ENCODE measurements at regions not wholly inside any gene's neighbourhood (a gene's known extent, or its start where the extent isn't known, plus 50 kb on each side); places are given as distances from the start of the nearest gene placed in this dataset.

DNA sequence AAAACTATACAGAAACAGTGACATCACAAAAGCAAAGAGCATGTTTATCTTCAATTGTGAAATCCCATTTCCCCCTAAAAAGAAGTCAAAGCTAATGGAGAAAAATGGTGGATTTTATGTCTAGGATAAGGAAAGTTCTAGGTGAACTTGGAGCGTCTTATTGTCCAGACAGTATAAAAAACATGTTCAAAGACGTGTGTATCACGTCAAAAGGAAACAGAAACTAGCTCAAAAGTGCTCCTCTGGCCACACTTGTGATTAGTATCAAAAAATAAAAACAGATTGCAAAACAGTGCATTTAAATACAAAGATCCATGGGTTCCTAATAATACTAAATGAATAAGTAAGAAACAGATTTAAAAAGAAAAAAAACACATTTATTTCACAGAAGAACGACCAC, 568.9 kb downstream of the ANXA1 start:
- CTCF ChIA-PET: no interaction called here
- Histone ChIP-seq H3K36me3 (ENCODE audit: control insufficient read depth, insufficient read depth, low read length) (no peaks in the 10 kb centered on the region), H3K23ac (ENCODE audit: low read depth, low read length) (no peak overlapping the region), H3K14ac (replicated peaks; ENCODE audit: low read depth, low read length) (no peak overlapping the region), H4K91ac (ENCODE audit: insufficient read depth, low read depth, low read length) (no peak overlapping the region), H3K9ac (ENCODE audit: low read depth, low read length) (no peak overlapping the region), H2BK5ac (ENCODE audit: low read depth, low read length, poor library complexity, severe bottlenecking) (no peak overlapping the region), H2AK9ac (replicated peaks; ENCODE audit: low read depth, low read length, poor library complexity) (no peak overlapping the region), H2BK20ac (ENCODE audit: low read depth, low read length) (no peak overlapping the region), H2AFZ (replicated peaks; ENCODE audit: low read length, poor library complexity) (no peak overlapping the region), H3K4me2 (ENCODE audit: low read depth, low read length) (no peak overlapping the region), H2BK120ac (ENCODE audit: low read depth, low read length) (no peak overlapping the region), H4K5ac (ENCODE audit: low read depth, low read length) (no peak overlapping the region), H4K20me1 (ENCODE audit: insufficient read depth, low read length) (no peaks in the 10 kb centered on the region), H3K4me3 (ENCODE audit: insufficient read depth, low read depth, low read length) (no peak overlapping the region), H3K9me3 (ENCODE audit: control insufficient read depth, insufficient read depth, low read length) (peaks cover 5% of the 10 kb centered on the region; the same call in 1 of the 2 replicates), H3K27ac (ENCODE audit: insufficient read depth, low read length) (no peak overlapping the region), H3K18ac (ENCODE audit: low read depth, low read length) (no peak overlapping the region), H3K56ac (ENCODE audit: extremely low read depth, insufficient read depth, low read length) (no peak overlapping the region), H4K8ac (ENCODE audit: low read depth in 2 of 2, low read length in 2 of 2) (no peak overlapping the region), H2AK5ac (ENCODE audit: low read depth, low read length) (no peak overlapping the region), H3K4ac (ENCODE audit: low read depth, low read length) (no peak overlapping the region), H3K9me1 (ENCODE audit: insufficient read depth, low read length) (no peaks in the 10 kb centered on the region), H3K27me3 (ENCODE audit: control insufficient read depth, insufficient read depth, low read length) (no peaks in the 10 kb centered on the region), H3K4me1 (ENCODE audit: control insufficient read depth, insufficient read depth, low read length) (no peaks in the 10 kb centered on the region), H3K79me1 (ENCODE audit: low read depth in 1 of 2, low read length in 2 of 2) (no peaks in the 10 kb centered on the region), H2BK15ac (ENCODE audit: low read depth, low read length) (no peak overlapping the region)
- POLR2A ChIA-PET (ENCODE audit: unreplicated experiment): no interaction called here
- dilution Hi-C loops (cut with HindIII; ENCODE audit: low sequenced_read_pairs, unreplicated experiment) (no loop called here), intact Hi-C loops (cut with micrococcal nuclease) (no loop called here), in situ Hi-C loops (cut with MboI; ENCODE audit: low sequenced_read_pairs) (no loop called here)
- ATAC-seq (ENCODE audit: low read depth): no peak
- no TSS peak for BruUV-seq (replicated peaks)
- TF ChIP-seq RCOR1 (IDR thresholded peaks at IDR 0.05; ENCODE audit: insufficient replicate concordance, low read length) (no peak), CEBPB (IDR thresholded peaks at IDR 0.05; ENCODE audit: low read depth, low read length) (no peak), RAD21 (IDR thresholded peaks at IDR 0.05; ENCODE audit: low read length) (no peak), CHD1 (IDR thresholded peaks at IDR 0.05; ENCODE audit: low read depth, low read length) (no peak), FOS (IDR thresholded peaks at IDR 0.05; ENCODE audit: low read depth, low read length) (no peak), POLR2A (IDR thresholded peaks at IDR 0.05; ENCODE audit: low read depth, low read length) (no peak), SMC3 (IDR thresholded peaks at IDR 0.05; ENCODE audit: low read depth, low read length) (no peak), NFE2L2 (IDR thresholded peaks at IDR 0.05; ENCODE audit: low read depth, low read length) (no peak), MAZ (IDR thresholded peaks at IDR 0.05; ENCODE audit: borderline replicate concordance, low read depth, low read length) (no peak), MXI1 (IDR thresholded peaks at IDR 0.05; ENCODE audit: borderline replicate concordance, low read depth, low read length) (no peak), MAFK (IDR thresholded peaks at IDR 0.05; ENCODE audit: low read depth, low read length) (no peak), BHLHE40 (IDR thresholded peaks at IDR 0.05; ENCODE audit: low read depth, low read length) (no peak)
- TF ChIP-seq, protein P1, sequence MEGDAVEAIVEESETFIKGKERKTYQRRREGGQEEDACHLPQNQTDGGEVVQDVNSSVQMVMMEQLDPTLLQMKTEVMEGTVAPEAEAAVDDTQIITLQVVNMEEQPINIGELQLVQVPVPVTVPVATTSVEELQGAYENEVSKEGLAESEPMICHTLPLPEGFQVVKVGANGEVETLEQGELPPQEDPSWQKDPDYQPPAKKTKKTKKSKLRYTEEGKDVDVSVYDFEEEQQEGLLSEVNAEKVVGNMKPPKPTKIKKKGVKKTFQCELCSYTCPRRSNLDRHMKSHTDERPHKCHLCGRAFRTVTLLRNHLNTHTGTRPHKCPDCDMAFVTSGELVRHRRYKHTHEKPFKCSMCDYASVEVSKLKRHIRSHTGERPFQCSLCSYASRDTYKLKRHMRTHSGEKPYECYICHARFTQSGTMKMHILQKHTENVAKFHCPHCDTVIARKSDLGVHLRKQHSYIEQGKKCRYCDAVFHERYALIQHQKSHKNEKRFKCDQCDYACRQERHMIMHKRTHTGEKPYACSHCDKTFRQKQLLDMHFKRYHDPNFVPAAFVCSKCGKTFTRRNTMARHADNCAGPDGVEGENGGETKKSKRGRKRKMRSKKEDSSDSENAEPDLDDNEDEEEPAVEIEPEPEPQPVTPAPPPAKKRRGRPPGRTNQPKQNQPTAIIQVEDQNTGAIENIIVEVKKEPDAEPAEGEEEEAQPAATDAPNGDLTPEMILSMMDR (conservative IDR thresholded peaks at IDR 0.05; ENCODE audit: low read depth, low read length): no peak
- TF ChIP-seq, protein P2, sequence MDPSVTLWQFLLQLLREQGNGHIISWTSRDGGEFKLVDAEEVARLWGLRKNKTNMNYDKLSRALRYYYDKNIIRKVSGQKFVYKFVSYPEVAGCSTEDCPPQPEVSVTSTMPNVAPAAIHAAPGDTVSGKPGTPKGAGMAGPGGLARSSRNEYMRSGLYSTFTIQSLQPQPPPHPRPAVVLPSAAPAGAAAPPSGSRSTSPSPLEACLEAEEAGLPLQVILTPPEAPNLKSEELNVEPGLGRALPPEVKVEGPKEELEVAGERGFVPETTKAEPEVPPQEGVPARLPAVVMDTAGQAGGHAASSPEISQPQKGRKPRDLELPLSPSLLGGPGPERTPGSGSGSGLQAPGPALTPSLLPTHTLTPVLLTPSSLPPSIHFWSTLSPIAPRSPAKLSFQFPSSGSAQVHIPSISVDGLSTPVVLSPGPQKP (IDR thresholded peaks at IDR 0.05; ENCODE audit: borderline replicate concordance, low read depth, low read length): no peak
- TF ChIP-seq, protein P3, sequence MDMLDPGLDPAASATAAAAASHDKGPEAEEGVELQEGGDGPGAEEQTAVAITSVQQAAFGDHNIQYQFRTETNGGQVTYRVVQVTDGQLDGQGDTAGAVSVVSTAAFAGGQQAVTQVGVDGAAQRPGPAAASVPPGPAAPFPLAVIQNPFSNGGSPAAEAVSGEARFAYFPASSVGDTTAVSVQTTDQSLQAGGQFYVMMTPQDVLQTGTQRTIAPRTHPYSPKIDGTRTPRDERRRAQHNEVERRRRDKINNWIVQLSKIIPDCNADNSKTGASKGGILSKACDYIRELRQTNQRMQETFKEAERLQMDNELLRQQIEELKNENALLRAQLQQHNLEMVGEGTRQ (IDR thresholded peaks at IDR 0.05; ENCODE audit: low read depth, low read length): no peak
- WGBS, 2 experiments (ENCODE audit: extremely low coverage in 2 of 2, insufficient read length in 1 of 2): 20% methylated on average over 1 of the region's 4 CpGs; no CpG with 5 or more reads in 1 of the 2 experiments
- DNase-seq: no peak

Data from IMR-90 (cell line).